B cell (primary cell): ENCODE measurements at regions not wholly inside any gene's neighbourhood (a gene's known extent, or its start where the extent isn't known, plus 50 kb on each side); places are given as distances from the start of the nearest gene placed in this dataset.

Source experiments
- CTCF ChIP-seq: fragments of 200-600 bp; IDR thresholded peaks from one replicate; pipeline ENCODE4 v1.8.0; 2022; ENCODE audit warnings: antibody characterized with exemption, mild to moderate bottlenecking
- EZH2 ChIP-seq: IDR thresholded peaks from 2 replicates; pipeline ENCODE4 v1.6.1; 2012; ENCODE audit warnings: borderline replicate concordance, low read depth, mild to moderate bottlenecking, moderate library complexity, low read length; ENCODE audit not compliant: insufficient read depth, poor library complexity, severe bottlenecking

GRCh38 chr6:93176070-93176469 lies 243.3 kb downstream of the EPHA7 start:
- TF ChIP-seq CTCF (no peak), EZH2 (no peak)
